Activated naive CD4-positive, alpha-beta T cell treated with anti-CD3 and anti-CD28 coated beads, Interleukin-2, amount 50 U/mL, for 16 hours (primary cell): ENCODE measurements at regions not wholly inside any gene's neighbourhood (a gene's known extent, or its start where the extent isn't known, plus 50 kb on each side); places are given as distances from the start of the nearest gene placed in this dataset.
A peak's percentile ranks its signal among the peaks of the same experiment; 100 is the strongest.
"Not testable (repeated sequence)": the region's sequence is repeated elsewhere in the genome, so short reads cannot be mapped to it uniquely, and the experiment has no call there.

ENCODE experiments used
- DNase-seq: peaks from one replicate; pipeline ENCODE4 v3.0.0-alpha.2; 2020

DNA sequence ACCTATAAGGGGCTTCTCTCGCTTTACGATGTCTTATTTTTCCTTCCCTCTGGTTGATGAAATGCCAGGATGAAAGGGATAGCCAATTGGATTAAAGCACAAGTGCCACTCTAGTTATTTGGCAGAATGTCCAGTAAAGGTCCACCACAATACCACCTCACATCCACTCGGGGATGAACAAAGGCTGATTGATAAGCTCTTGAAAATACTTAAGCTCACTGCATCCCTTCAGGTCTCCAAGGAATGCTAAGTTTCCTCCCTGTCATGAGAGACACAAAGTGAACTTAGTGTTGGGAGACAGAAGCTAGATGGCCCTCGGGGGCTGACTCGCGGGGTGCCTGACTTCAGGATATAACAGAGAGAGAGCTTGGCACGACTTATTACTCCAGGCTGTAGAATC, 185.9 kb upstream of the ZNF644 start:
- DNase-seq: not testable (repeated sequence)

DNA sequence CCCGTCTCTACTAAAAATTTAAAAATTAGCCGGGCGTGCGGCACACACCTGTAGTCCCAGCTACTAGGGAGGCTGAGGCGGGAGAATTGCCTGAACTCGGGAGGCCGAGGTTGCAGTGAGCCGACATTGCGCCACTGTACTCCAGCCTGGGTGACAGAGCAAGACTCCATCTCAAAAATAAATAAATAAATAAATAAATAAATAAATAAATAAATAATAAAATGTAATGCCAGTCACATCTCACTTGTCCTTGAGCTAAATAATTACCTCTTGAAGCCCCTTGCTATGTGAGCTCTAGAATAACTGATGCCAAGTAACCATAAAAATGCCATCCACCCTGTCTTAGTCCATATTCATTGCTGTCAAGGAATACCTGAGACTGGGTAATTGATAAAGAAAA, 182.3 kb upstream of the ZNF644 start:
- DNase-seq: not testable (repeated sequence)

DNA sequence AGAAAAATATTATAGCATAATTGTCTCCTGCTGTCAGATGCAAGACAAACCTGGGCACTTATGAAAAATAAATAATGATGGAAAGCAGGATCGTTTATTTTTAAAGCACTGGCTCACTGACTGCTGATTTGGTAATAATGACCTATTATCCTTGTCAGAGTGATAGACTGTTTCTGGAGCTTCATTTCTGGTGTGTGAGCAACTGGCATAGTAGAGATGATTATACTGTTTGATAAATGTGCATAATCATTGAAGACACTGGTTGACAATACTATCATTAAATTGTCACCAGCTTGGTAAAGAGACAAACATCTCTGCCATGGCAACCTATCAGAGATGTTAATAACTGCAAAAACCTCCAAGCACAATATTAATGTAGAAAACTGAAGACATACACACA, 179.9 kb upstream of the ZNF644 start:
- DNase-seq: no peak

DNA sequence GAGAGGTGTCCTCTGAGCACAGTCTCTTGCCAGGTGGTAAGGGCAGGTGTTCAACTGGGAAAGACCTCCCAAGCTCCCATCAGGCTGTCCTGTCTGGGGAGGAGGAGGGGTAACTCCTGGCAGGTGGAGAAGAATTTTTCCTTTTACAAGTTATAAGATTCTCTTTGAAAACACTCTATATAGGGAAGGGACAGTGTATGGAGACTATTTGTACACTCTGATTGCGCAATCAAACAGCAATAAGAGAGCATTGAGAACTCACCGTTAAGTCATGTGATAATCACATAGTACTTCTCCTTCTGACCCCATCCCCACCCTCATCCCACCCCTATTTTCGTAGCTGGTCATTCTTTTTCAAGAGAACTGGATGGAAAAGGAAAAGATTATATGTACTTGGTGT, 179.3 kb upstream of the ZNF644 start:
- no peak for DNase-seq

DNA sequence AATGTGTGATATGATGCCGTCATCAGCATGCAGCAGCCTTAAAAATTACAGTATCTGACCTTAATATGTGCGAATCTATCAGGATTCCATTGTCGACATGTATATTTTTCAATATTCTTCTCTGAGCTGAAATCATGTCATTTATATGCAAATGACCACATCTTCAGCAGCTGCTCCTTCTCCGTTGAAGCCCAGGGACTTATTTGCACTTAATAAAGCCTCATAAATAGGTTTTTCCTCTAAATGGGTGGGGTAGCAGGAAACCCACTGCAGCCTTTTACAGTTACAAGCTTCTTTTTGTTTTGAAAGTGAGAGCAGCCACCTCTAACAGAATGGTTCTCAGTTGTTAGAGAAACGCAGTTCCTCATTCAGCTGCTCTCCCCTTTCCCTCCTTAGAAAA, 178.8 kb upstream of the ZNF644 start:
- DNase-seq: no peak

DNA sequence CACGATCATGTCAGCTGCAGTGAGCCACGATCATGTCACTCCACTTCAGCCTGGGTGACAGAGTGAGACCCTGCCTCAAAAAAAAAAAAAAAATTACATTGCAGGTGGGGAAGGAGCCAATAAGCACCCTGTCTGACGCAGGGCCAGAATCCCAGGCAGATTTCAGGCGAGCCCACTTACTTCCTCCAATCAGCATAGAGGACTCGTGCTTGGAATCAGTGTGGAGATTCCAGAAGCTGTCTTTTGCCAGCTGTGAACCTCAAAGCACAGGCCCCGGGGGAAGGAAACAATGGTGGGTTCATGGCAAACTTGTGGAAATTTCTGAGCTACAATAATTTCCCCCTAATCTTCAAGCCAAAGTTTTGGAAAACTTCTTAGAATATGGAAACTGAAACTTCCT, 178.2 kb upstream of the ZNF644 start:
- no peak for DNase-seq

DNA sequence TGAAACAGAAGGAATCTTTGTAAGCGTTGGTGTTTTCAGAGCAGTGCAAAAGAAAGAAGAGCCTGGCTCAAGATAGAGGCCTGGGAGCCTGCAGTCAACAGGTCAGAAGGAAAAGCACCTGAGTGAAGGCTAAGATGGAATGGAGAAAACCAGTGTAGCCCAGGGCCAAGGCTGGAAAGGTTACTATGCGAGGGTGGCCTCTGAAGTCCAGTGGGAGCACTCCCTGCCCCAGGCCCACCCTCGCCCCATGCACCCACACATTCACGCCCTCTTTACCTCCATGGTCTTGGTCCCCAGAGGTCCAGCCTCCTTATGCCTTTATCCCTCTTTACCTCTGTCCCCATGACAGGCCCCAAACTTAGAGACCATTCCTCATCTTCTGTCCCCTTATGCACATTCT, 169.2 kb upstream of the ZNF644 start:
- DNase-seq: no peak

DNA sequence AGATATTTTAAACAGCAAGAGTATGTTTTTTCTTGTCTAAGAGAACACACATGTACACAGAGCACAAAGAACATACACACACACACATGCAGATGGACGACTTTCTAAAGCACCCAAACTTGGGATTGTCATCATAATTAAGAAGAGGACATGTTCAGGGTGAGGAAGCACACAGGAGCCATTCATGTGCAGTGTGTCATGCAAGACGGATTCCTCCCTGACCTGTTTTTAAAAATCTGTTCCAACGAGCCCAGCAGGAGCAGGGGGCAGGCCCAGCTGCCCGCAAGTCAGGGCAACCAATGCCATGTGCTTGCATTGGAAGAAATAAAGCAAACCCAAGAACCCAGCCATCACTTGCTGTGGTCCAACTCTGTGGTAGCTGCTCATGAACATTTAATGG, 167.3 kb upstream of the ZNF644 start:
- DNase-seq: no peak

DNA sequence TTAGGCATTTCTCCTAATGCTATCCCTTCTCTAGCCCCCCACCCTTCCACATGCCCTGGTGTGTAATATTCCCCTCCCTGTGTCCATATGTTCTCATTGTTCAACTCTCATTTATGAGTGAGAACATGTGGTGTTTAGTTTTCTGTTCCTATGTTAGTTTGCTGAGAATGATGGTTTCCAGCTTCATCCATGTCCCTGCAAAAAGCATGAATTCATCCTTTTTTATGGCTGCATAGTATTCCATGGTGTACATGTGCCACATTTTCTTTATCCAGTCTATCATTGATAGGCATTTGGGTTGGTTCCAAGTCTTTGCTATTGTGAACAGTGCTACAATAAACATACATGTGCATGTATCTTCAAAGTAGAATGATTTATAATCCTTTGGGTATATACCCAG, 161.0 kb upstream of the ZNF644 start:
- not testable (repeated sequence) for DNase-seq

DNA sequence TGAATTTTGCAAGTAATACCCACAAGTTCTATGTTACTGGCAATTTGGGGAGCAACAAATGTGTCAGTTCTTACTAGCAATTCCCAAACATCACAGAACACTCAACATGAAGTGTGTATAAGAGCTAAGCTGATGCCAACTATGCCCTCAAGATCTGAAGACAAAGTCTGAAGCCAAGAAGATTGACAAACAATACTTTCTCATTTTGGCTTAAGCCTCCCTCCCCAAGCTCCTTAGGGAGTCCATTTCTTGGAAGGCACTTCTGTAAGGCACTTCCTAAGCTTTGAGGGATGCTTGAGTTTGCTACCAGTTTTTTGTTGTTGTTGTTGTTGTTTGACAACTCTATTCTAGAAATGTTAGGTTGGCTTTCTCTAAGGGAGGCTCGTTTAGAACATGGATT, 154.4 kb upstream of the ZNF644 start:
- DNase-seq: no peak

DNA sequence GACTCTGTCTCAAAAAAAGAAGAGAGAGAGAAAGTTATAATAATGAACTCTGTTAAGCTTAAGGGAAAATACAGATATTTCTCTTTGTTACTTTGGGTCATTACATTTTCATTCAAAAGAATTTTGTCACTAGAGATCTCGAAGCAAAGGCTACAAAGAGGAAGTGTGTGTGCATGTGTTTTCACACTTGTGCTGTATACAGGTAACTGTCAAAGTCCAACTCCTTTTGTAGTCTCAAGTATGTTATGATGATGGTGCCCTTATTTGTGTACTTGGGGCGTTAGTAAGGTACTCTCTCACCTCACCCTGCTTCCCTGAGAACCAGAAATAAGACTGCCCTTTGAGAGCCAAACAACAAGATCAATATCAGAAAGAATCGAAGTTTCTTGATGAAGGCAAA, 152.9 kb upstream of the ZNF644 start:
- no peak for DNase-seq

DNA sequence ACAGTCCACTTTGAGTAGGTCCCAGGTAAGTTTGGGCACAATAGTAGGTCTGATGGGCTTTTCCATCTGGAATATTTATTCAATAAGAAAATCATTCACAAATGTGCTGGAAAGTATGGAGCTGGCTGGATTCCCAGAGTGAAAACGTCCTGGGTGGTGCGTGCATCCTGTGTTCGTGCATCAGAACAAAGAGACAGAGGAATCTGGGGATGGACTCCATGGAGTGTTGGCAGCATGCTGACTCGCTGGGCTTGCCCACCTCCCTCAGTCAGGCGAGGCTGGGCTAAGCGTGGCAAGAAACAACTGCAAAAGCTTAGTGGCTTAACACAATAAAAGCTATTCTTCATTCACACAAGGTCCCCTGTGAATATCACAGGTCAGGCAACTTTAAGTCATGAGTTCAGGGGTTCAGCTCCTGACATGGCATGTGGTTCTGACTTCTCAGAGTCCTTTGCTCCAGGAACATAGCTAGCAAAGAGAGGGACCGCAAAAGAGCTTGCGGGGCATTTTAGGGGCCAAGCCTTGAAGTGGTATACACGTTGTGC, 151.6 kb upstream of the ZNF644 start:
- DNase-seq: no peak

DNA sequence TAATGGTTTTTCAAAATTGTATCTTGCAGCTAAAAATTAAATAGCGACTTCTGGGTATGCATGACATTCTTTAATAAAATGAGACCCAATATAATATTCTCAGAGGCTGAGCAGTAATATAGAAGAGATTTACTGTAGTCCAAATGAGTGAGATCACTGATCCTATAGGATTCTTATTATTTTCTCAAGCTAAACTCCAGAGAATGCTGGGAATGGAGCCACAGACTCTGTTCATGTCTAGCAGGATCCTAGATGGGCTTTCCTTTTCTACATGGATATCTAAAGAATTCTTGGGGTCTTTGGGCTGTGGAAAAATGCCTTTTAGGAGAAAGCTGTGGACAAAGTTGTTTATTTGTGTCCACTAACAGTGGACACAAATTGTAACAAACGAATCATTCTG, 150.7 kb upstream of the ZNF644 start:
- no peak for DNase-seq

DNA sequence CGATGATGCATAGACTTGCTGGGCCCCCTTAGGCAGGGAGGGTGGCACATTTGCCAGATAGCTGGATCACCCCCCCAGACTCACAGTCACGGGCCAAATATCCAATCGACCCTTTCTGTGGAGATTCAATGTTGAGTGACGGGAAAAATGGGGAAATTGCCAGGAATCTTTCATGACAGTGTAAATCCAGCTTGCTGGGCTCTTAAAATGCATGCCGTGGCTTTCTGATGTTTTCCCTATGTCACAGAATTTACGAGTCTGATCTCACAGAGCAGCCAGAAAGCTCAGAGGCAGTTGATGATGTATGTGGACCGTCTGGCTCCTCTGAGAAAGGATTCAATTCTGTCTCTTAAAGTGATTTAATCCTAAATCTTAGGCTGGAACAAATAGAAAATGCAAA, 150.1 kb upstream of the ZNF644 start:
- no peak for DNase-seq

DNA sequence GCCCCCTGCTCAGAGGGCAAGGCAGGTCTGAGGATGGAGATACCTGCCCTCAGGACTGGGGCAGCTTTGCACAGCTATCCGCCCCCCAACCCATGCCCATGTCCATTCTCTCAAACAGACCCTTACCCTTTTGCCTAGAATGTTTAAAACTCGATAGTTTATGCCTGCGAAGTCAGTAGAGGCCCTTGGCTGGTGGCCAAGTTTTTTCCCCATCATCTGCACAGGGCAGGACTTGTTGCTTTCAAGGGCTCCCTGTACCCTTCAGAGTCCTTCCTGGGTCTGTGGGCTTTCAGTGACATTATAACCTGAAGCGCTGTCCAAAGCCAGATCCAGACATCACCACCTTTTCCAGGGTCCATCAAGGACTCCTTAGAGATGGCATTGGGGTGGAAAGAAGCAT, 148.7 kb upstream of the ZNF644 start:
- DNase-seq: no peak

DNA sequence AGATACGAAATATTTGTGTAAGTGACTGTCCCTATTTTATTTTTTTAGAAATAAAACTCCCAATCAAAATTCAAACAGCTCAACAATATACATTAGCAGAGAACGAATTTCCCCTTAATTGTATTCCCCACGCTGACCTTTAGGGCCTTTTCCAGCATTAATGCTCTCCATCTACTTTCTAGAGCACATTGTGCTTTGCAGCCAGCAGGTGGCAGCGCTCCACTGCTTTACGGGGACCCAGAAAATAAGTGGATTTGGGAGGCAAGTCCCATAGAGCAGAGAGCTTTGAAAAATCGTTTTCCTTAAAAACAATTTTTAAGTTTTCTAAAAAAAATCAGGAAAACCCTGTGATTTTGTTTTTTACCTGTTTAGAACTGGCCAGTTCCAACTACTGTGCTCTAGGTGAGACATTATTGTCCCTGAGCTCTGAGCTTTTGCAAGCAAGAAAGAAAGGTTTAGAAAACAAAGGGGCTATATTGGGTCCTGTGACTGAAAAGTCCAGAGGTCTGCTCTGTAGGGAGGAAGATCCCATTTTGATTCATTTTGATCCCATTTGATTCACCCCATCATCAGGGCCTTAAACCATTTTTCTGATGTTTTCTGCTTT, 144.4 kb upstream of the ZNF644 start:
- peak; percentile 22 for DNase-seq

DNA sequence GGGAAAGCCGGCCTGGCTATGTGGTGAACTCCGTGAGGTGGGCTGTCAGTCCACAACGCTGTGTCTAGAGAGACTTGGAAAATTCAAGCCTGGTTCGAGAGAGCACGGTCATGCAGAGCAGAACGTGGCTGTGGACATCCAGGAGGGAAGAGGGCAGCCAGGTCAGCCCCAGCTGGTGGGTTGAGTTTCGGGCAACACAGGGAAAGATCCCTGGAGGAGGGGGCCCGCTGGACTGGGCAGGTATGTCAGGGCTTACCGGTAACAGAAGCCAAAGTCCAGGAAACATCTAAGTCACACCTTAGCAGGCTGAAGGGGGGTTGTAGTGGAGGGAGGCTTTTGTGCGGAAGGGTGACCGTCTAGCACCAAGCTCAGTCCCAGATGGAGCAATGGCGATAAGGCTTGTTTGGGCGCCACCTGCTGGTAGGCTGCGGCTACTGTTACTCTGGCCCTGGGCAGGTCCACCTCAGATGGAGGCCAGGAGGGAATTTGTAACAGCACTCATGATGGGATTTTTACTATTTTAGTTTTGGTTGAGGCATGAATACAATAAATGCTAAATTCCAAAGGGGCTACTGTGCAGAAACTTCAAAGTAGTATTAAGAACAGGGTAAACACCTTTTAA, 143.3 kb upstream of the ZNF644 start:
- DNase-seq: peak; percentile 66

DNA sequence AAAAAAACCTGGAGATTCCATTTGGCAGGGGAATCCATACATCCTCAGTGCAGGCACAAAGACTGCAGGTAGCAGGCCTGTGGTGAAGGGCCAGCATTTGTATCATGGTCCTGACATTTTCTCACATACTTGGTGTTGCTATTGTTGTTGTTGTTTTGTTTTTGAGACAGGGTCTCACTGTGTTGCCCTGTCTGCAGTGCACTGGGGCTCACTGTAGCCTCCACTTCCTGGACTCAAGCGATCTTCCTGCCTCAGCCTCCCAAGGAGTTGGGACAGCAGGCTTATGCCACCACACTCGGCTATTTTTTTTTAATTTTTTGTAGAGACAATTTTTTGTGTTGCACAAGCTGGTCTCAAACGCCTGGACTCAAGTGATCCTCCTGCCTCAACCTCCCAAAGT, 140.8 kb upstream of the ZNF644 start:
- no peak for DNase-seq

DNA sequence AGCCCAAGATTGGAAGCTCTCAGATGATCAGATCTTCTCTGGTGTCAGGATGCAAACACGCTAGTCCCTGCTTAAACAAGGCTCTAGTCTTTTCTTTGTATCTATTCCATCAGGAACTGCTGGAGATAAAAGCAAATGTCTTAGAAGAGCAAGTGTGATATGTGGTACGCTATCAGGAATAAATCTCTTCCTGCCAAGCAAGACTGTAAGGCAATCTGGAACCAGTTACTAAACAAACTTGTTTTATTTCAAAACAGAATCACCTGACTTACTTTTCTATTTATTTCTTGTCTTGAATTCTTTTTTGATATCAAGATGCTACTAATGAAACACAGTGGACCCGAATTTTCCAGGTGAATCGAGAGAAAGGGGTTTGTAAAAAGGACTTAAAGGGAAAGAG, 139.9 kb upstream of the ZNF644 start:
- DNase-seq: no peak

DNA sequence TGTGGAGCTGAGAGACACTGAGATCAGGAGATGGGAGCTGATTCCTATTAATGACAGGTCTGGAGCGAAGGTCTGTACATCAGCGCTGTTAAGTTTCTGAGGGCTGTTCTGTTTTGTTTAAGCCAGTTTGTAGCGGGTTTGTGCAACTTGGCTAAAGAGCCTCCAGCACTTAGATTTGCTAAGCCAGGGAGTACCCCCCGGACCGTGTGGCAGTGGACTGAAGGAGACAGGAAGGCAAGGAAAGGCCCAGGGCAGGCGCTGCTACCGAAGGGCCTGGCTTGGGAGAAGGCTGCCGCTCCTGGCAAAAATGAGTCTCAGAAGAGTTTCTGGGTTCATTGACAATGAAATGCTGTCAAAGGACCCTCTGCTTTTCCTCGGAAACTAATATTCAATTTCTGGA, 139.3 kb upstream of the ZNF644 start:
- no peak for DNase-seq

DNA sequence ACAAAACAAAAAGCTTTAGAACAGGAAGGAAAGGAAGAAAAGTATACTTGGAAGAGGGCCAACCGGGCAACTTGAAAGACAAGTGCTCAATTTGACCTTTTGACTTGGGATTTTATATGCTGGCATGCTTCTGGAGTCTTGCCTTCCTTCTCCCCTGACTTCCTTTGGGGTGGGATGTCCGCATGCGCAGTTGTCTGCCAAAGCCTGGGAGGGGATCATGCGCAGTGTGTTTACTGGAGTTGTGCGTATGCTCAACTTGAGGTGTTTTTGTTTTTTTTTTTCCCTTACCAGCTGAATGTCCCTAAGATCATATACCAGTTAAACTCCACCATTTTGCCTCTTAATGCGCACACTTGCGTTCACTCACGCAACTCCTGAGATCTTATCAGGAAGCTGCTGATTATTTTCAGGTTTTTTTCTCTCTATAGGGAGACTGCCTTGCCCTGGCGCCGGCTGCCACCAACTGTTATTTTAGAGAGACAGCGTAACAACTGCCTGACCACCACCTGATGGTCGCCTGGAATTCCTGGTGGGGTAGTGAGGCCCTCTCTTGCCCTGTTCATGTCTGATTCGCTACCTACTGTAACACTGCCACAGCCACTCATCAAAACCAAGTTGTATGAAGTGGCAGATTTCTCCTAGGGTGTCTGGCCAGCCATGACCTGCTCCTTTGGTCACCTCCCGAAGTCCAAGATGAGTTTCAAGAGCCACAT, 138.7 kb upstream of the ZNF644 start:
- DNase-seq: no peak

DNA sequence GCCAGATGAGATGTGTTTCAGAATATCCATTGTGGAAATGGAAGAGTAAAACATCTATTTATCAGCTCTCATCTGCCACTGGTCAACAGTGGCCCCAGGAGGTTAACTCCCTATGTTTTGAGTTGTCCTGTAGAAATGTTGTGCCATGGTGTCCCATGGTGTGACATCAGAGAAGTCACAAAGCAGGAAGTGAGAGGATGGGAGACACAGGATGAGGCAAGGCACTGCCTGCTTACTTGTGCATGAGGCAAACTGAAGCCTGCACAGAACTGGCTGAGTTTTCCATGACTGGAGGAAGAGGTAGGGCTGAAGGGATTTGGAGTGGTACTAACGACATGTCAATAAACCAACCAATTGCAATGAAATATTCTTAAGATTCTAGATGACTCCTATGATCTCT, 131.5 kb upstream of the ZNF644 start:
- no peak for DNase-seq

DNA sequence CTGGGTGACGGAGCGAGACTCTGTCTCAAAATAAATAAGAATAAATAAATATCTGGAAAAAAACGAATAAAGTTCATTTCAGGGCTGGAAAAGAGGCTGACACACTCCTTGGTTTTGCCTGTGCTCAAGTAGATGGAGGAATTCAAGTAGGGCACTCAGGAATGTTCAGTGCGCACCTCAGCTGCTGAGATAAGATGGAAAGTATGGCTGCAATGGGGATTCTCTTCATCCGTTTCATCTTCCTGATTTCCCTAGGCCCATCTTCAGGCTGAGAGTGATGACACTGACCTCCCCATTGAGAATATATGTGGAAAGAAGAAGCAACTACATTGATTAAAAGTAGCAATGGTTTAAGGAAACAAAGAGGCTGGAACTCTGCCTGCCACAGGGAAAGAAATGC, 130.5 kb upstream of the ZNF644 start:
- no peak for DNase-seq

DNA sequence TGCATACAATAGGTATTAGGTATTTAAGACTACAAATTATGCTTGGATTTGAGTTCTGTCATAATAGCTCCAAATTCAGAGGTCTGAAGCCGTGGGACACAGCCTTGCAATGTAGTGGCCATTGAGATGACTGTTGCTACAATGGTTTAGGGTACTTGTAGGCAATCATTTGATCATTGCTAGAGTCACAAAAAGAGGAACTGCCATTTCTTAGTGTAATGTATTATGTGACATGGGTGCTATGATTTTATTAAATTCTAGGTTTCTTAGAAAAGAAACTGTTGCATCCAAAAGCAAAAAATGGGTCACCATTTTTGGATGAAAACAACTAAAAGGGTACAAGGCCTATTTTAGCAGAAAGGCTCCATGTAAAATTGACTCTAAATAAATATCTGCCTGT, 129.9 kb upstream of the ZNF644 start:
- DNase-seq: no peak
